H1 (cell line): ENCODE measurements at regions not wholly inside any gene's neighbourhood (a gene's known extent, or its start where the extent isn't known, plus 50 kb on each side); places are given as distances from the start of the nearest gene placed in this dataset.
"Not testable (repeated sequence)": the region's sequence is repeated elsewhere in the genome, so short reads cannot be mapped to it uniquely, and the experiment has no call there.

Source experiments
- CTCF ChIA-PET: fragments of 300-600 bp; sonication (Branson Sonifier 250); formaldehyde crosslinking; loops from one replicate; lab custom pipeline; 2021; ENCODE audit not compliant: partially characterized antibody; lab: Charles Lee
- POLR2A ChIA-PET: fragments of 300-600 bp; sonication (Branson Sonifier 250); formaldehyde crosslinking; loops from one replicate; lab custom pipeline; 2021; ENCODE audit warnings: inconsistent platforms; ENCODE audit not compliant: partially characterized antibody; lab: Charles Lee
- DNase-seq, 2 experiments: peaks; one replicate each; pipeline versions ENCODE4 v3.0.0 to v3.0.0-alpha.2; 2010 to 2022; ENCODE audit warnings: low spot score in 2 of 2, low read depth in 1 of 2, mixed read lengths in 1 of 2
- FAIRE-seq: peaks from 2 replicates; lab custom pipeline; 2011; peaks lifted over from hg19 to GRCh38; lab: Jason Lieb, UNC
- H2AFZ ChIP-seq: 2 replicates; pipeline ENCODE4 v1.8.1; 2012; ENCODE audit warnings: low read length, inconsistent platforms
- H2AK5ac ChIP-seq: 2 replicates; pipeline ENCODE4 v1.6.1; 2013; ENCODE audit warnings: low read depth, low read length
- H2BK120ac ChIP-seq: replicated peaks from 2 replicates; pipeline ENCODE3; 2013; ENCODE audit warnings: low read depth, low read length, inconsistent platforms
- H2BK12ac ChIP-seq: 2 replicates; pipeline ENCODE4 v1.6.1; 2013; ENCODE audit warnings: low read depth, low read length
- H2BK15ac ChIP-seq: 2 replicates; pipeline ENCODE4 v1.6.1; 2013; ENCODE audit warnings: low read length
- H2BK20ac ChIP-seq: 2 replicates; pipeline ENCODE4 v1.6.1; 2013; ENCODE audit warnings: low read length
- H2BK5ac ChIP-seq: 2 replicates; pipeline ENCODE4 v1.6.1; 2013; ENCODE audit warnings: low read depth, low read length
- H3K14ac ChIP-seq: 2 replicates; pipeline ENCODE4 v1.6.1; 2013; ENCODE audit warnings: inconsistent platforms; ENCODE audit not compliant: insufficient read length
- H3K18ac ChIP-seq: 2 replicates; pipeline ENCODE4 v1.6.1; 2013; ENCODE audit warnings: low read length; ENCODE audit errors: extremely low read depth
- H3K23ac ChIP-seq: 2 replicates; pipeline ENCODE4 v1.6.1; 2013; ENCODE audit warnings: inconsistent platforms; ENCODE audit not compliant: insufficient read length
- H3K23me2 ChIP-seq: 2 replicates; pipeline ENCODE4 v1.6.1; 2013; ENCODE audit warnings: low read depth, low read length
- H3K27ac ChIP-seq: 2 replicates; pipeline ENCODE4 v1.6.1; 2011; ENCODE audit warnings: low read depth, low read length, inconsistent platforms
- H3K27me3 ChIP-seq, 4 experiments: replicated peaks in 1 of 4; 1 replicate in 1 of 4; 2 replicates in 3 of 4; pipeline versions ENCODE4 v1.6.1 to v1.8.1; 2011 to 2013; ENCODE audit warnings: low read length in 3 of 4, mild to moderate bottlenecking in 3 of 4, inconsistent platforms in 2 of 4, mixed read lengths in 2 of 4, moderate library complexity in 1 of 4; ENCODE audit not compliant: control insufficient read depth in 3 of 4, insufficient read depth in 3 of 4; ENCODE audit errors: extremely low read depth in 1 of 4
- H3K36me3 ChIP-seq, 4 experiments: 2 replicates each; pipeline versions ENCODE4 v1.6.1 to v1.8.1; 2011 to 2013; ENCODE audit warnings: mild to moderate bottlenecking in 4 of 4, low read length in 3 of 4, moderate library complexity in 2 of 4, control low read depth in 1 of 4, inconsistent platforms in 1 of 4; ENCODE audit not compliant: insufficient read depth in 4 of 4, control insufficient read depth in 2 of 4
- H3K4ac ChIP-seq: replicated peaks from 2 replicates; pipeline ENCODE3; 2013; ENCODE audit warnings: low read length, low read depth, mixed read lengths, inconsistent platforms; ENCODE audit not compliant: insufficient read length
- H3K4me1 ChIP-seq, 4 experiments: replicated peaks in 1 of 4; 1 replicate in 1 of 4; 2 replicates in 3 of 4; pipeline versions ENCODE4 v1.6.1 to v1.8.1; 2011 to 2013; ENCODE audit warnings: low read length in 3 of 4, inconsistent platforms in 2 of 4, mixed read lengths in 1 of 4; ENCODE audit not compliant: insufficient read depth in 4 of 4, control insufficient read depth in 3 of 4
- H3K4me2 ChIP-seq, 2 experiments: 2 replicates each; pipeline versions ENCODE4 v1.6.1 to v1.8.1; 2011 to 2013; ENCODE audit warnings: low read depth in 2 of 2, low read length in 2 of 2, control low read depth in 1 of 2, inconsistent platforms in 1 of 2, mild to moderate bottlenecking in 1 of 2; ENCODE audit not compliant: insufficient read depth in 1 of 2
- H3K4me3 ChIP-seq, 4 experiments: fragments of 200-600, 300-600 bp in 1 of 4; sonication (generic), shearing (Covaris generic), sonication (Bioruptor Twin) in 1 of 4; 2 replicates each; pipeline versions ENCODE4 v1.5.1 to v1.8.1; 2011 to 2016; ENCODE audit warnings: low read length in 4 of 4, low read depth in 3 of 4, control low read depth in 2 of 4, inconsistent platforms in 2 of 4, mild to moderate bottlenecking in 2 of 4, mixed read lengths in 1 of 4, moderate library complexity in 1 of 4; ENCODE audit not compliant: insufficient read depth in 2 of 4; ENCODE audit errors: extremely low read depth in 1 of 4
- H3K56ac ChIP-seq: replicated peaks from 2 replicates; pipeline ENCODE3; 2013; ENCODE audit warnings: low read depth, mild to moderate bottlenecking, mixed read lengths, low read length, inconsistent platforms; ENCODE audit not compliant: insufficient read length
- H3K79me1 ChIP-seq: 2 replicates; pipeline ENCODE4 v1.6.1; 2013; ENCODE audit warnings: low read depth, low read length, control low read depth
- H3K79me2 ChIP-seq, 2 experiments: 2 replicates each; pipeline versions ENCODE4 v1.6.1 to v1.8.1; 2012 to 2013; ENCODE audit warnings: low read length in 2 of 2, mild to moderate bottlenecking in 2 of 2, inconsistent platforms in 1 of 2; ENCODE audit not compliant: insufficient read depth in 2 of 2, control insufficient read depth in 1 of 2
- H3K9ac ChIP-seq, 4 experiments: replicated peaks in 1 of 4; 1 replicate in 1 of 4; 2 replicates in 3 of 4; pipeline versions ENCODE4 v1.6.1 to v1.8.1; 2011 to 2013; ENCODE audit warnings: low read depth in 3 of 4, low read length in 3 of 4, control low read depth in 2 of 4, mild to moderate bottlenecking in 2 of 4, moderate library complexity in 2 of 4, inconsistent platforms in 1 of 4; ENCODE audit errors: extremely low read depth in 1 of 4
- H3K9me3 ChIP-seq, 2 experiments: 2 replicates each; pipeline versions ENCODE4 v1.6.1 to v1.8.1; 2012 to 2013; ENCODE audit warnings: mild to moderate bottlenecking in 2 of 2, moderate library complexity in 2 of 2, control low read depth in 1 of 2, inconsistent platforms in 1 of 2, low read depth in 1 of 2, low read length in 1 of 2, mixed read lengths in 1 of 2; ENCODE audit not compliant: insufficient read depth in 2 of 2
- H4K20me1 ChIP-seq, 2 experiments: replicated peaks in 1 of 2; 2 replicates each; pipeline versions ENCODE3 to v1.8.1; 2011 to 2013; ENCODE audit warnings: inconsistent platforms in 2 of 2, low read length in 2 of 2, mild to moderate bottlenecking in 1 of 2; ENCODE audit not compliant: insufficient read depth in 2 of 2, control insufficient read depth in 1 of 2
- H4K5ac ChIP-seq: 2 replicates; pipeline ENCODE4 v1.6.1; 2013; ENCODE audit warnings: low read length, low read depth, mixed read lengths, inconsistent platforms; ENCODE audit not compliant: insufficient read length
- H4K8ac ChIP-seq: 2 replicates; pipeline ENCODE4 v1.8.0; 2013; ENCODE audit warnings: mild to moderate bottlenecking, moderate library complexity, low read length, inconsistent platforms; ENCODE audit not compliant: insufficient read depth; ENCODE audit errors: extremely low read depth
- H4K91ac ChIP-seq: replicated peaks from 2 replicates; pipeline ENCODE3; 2013; ENCODE audit warnings: low read length, mixed read lengths, inconsistent platforms; ENCODE audit not compliant: insufficient read length
- WGBS, 2 experiments: shearing (Covaris generic) in 1 of 2; methylation state at CpG; one replicate each; pipeline versions ENCODE4 v1.1.6 to v1.1.7; 2013 to 2015; ENCODE audit warnings: low lambda C conversion rate in 2 of 2, mixed read lengths in 2 of 2, inconsistent platforms in 1 of 2, low coverage in 1 of 2, missing lambda C conversion rate in 1 of 2; ENCODE audit not compliant: insufficient replicate concordance in 2 of 2, insufficient coverage in 1 of 2, insufficient read length in 1 of 2; ENCODE audit errors: extremely low coverage in 1 of 2, missing lambda C conversion rate in 1 of 2; 5-methylcytosine and 5-hydroxymethylcytosine counted together

GRCh38 chr2:11900891-11901290 lies 154.5 kb downstream of the LPIN1 start:
- H3K23me2 ChIP-seq, DNase-seq, H2BK15ac ChIP-seq, H3K79me1 ChIP-seq, H3K4me3 ChIP-seq, H3K36me3 ChIP-seq, H3K14ac ChIP-seq, H3K4me1 ChIP-seq, FAIRE-seq, H3K23ac ChIP-seq, POLR2A ChIA-PET, H2AK5ac ChIP-seq, H4K8ac ChIP-seq, H3K27ac ChIP-seq, H2BK5ac ChIP-seq, H3K9me3 ChIP-seq, H3K4ac ChIP-seq, H4K91ac ChIP-seq, H3K9ac ChIP-seq, H2AFZ ChIP-seq, H3K79me2 ChIP-seq, H4K20me1 ChIP-seq, H3K4me2 ChIP-seq, H3K18ac ChIP-seq, H2BK20ac ChIP-seq, H2BK120ac ChIP-seq, H2BK12ac ChIP-seq, H3K27me3 ChIP-seq, H3K56ac ChIP-seq, H4K5ac ChIP-seq: not testable (repeated sequence)
- 95% methylated on average over 4 of the region's 4 CpGs; no CpG with 5 or more reads in 1 of the 2 experiments for WGBS, 2 experiments
- CTCF ChIA-PET = interaction anchor here (1.0 kb wide), 1 partner anchor 1106 kb away, joined by 3 read pairs; no protein-coding TSS in a partner anchor
